NCI-H524 (cell line): ENCODE measurements at regions not wholly inside any gene's neighbourhood (a gene's known extent, or its start where the extent isn't known, plus 50 kb on each side); places are given as distances from the start of the nearest gene placed in this dataset.

ENCODE experiments used
- DNase-seq, 2 experiments: peaks; one replicate each; lab custom pipeline; 2025; lab: John Stamatoyannopoulos, UW

DNA sequence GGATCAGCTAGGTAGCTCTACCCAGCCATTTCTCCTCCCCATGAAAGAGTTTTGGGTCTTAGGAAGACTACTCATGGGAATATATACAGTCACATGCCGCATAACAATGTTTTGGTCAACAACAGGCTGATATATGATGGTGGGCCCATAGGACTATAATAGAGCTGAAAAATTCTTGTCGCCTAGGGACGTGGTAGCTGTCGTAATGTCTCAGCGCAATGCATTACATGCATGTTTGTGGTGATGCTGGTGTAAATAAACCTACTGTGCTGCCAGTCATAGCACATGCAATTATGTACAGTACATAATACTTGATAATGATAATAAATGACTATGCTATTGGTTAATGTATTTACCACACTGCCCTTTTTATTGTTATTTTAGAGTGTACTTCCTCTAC, 78.2 kb upstream of the DLX6 start:
- DNase-seq = no peak

DNA sequence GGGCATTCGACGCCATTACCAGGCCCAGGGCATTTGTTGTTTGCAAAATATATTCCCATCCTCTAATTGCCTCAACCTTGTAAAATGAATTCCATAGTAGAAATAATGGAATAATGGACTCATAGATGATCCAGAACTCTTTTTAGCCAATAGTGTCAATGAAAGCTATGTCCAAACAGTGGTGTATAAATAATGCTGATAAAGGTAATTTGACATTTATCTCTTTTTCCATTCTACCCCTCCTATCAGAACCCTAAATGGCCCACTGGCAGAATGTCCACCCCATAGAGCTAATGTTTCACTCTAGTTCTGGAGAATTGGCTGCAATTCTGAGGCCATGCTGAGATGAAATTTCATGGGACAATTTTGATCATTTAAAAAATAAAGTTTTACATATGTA, 76.4 kb upstream of the DLX6 start:
- no peak for DNase-seq

DNA sequence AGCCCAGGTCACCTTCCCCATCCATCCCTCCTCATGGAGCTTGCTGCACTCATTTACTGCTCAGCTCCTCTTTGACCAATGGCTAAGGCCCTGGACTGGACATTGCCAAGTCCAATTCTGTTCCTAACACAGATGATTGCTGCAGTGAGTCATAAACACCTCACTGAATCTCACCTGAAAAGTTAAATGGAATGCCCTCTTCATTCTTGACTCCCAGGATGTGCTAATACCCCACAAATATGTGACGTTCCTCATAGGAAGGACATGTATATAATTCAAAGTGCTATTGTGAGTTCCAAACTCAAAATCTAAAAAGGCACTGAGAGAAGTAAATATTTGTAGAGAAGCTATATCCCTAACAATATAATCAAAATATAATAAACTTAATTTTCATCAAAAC, 73.5 kb upstream of the DLX6 start:
- no peak for DNase-seq

DNA sequence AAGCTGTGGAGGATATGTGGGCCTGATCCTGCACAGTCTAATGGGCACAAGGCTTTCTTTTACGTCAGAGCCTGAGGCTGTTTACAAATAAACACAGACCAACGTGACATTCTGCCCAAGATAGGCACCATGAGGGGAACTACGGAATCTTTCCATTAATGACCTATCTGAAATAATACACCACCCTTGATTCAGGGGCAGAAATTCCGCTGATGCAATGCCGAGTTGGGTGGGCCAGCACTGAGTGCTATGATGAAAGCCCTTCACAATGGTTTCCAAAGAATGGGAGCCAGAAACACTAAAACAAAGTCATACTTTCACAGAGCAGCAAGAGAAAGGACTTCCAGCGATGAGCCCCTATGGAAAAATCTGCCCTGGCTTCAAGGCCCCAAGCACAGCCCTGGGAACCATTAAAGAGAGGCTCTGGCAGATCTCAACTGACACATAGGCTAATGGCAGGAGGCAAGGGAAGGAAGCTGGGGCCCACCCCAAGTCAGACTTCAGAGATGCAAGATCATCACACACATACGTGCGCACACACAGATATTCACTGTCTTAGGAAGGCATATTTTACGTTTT, 72.2 kb upstream of the DLX6 start:
- DNase-seq = no peak

DNA sequence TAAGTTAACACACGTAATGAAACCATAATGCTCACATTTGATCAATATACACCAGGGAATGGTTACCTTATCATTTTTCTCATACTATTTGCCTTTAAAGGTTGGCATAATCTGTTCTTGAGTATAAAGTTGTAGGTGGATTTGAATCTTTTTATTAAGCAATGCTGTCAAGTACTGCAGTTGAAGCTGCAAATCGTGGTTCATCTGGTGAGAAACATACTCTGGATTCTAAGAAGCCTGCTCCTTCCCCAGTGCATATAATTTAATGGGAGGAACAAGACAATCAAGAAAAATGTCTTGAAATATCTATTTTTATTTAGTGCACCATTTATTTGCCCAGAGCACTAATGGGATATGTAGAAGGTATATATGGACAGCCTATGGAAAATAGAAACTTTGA, 68.7 kb upstream of the DLX6 start:
- DNase-seq = no peak

DNA sequence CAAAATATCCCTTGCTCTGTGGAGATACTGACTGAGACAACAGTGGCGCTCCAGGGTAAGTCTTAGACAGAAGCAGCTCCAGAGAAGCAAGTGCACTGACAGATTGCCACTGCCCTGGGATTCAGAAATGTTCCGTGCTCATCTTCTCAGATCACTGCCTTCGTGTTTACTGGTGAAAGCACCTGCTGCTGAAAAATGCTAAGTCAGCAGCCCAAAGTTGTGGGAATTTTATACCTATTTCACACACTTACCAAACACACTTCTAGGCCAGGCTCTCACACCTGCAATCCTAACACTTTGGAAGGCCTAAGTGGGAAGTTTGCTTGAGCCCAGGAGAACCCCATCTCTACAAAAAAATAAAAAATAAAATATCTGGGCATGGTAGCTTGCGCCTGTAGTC, 63.2 kb upstream of the DLX6 start:
- no peak for DNase-seq

DNA sequence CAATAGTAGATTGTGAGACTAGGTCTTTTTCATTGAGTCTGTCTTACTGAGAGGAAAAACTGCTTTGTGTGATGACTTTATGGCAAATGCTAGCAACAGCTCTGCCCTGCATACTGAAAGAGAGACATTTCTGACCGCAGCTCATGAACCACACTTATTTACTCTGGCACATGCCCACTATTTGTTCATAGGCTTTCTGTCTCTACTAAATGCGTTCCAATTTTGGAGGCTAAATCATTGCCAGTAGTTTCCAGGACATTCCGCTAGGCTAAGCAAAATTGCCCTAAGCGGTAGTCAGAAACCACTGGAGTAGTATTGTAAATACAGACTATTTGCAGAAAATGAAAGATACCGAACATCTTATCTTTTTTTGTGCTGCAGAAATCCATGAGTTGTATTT, 55.6 kb upstream of the DLX6 start:
- no peak for DNase-seq

DNA sequence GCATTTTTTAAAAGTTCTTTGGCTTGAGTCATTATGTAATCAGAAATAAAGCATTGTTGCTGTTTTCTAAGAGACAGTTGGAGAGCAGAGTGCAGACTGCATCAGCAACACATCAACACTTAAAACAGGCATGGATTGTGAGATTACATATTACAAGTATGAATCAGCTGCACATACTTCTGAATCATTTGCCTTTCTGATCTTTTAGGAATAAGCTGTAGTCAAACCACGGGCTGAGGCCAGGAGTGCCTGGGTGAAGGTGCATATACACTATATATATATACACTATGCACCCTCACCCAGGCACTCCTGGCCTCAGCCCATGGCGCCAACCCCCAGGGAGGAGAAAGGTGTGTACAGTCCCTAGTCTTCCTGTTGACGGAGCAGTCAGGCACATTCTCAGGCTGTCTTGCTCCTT, 52.4 kb upstream of the DLX6 start:
- DNase-seq = no peak

DNA sequence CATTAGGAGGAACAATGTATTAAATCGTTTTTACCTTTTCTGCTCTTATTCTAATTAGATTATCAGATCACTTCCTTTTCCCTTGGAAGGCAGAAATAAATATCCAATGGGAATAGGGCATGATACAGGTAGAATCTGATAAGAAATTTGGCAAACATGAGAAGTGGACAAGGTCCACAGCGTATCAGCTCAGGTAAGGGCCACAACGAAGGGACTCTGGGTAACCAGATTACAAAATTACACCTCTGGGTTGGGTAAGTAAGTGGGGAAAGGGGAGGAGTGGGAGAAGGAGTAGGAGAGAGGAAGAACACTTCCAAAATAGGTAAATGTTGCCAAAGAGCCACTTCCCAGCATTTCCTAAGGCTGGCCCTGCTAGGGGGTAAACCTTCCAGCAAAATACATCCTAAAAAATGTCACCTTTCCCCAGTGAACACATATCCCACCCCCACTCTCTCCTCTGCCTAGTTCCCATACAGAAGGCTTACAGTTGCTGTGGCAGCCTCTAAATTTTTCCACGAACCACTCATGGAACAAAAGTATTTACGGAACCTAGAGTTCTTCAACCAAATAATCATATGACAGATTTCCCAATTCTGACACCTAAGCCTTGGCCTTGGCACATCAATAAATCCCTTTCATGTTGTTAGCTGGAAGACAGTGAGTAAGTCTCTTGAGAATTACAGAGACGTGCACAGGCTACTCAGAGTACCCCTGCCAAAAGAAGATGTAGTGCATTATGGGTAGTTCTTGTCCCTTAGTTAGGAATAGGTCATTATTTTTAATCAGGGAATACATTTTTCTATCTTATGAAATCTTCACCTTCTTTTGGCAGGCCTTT, 51.5 kb upstream of the DLX6 start:
- DNase-seq = no peak
